LNCaP clone FGC (cell line): ENCODE measurements at regions not wholly inside any gene's neighbourhood (a gene's known extent, or its start where the extent isn't known, plus 50 kb on each side); places are given as distances from the start of the nearest gene placed in this dataset.

Experiments used
- DNase-seq: peaks from one replicate; pipeline ENCODE4 v3.0.0-alpha.2; 2011; ENCODE audit warnings: low read depth
- H3K4me3 ChIP-seq: 2 replicates; pipeline ENCODE4 v1.5.1; 2011; ENCODE audit warnings: mild to moderate bottlenecking, low read depth, low read length, control low read depth
- CTCF ChIP-seq: IDR thresholded peaks from 2 replicates; pipeline ENCODE4 v1.5.1; 2012; ENCODE audit warnings: mild to moderate bottlenecking; ENCODE audit not compliant: control insufficient read depth, insufficient read depth; ENCODE audit errors: extremely low read depth

- TF ChIP-seq CTCF: no peak
- H3K4me3 ChIP-seq: no peak overlapping the region
- DNase-seq: no peak
These were observed 67.8 kb downstream of the RASSF10 start for GRCh38 chr11:13076961-13077360.

GRCh38 chr11:13080861-13081260 is 71.7 kb downstream of the RASSF10 start:
- TF ChIP-seq CTCF: no peak
- no peak overlapping the region for H3K4me3 ChIP-seq
- no peak for DNase-seq

GRCh38 chr11:13082588-13082987 is 73.5 kb downstream of the RASSF10 start:
- H3K4me3 ChIP-seq: no peak overlapping the region
- TF ChIP-seq CTCF: no peak
- no peak for DNase-seq

- TF ChIP-seq CTCF: no peak
- no peak overlapping the region for H3K4me3 ChIP-seq
- DNase-seq: no peak
These were observed 81.2 kb downstream of the RASSF10 start for GRCh38 chr11:13090228-13090708.

GRCh38 chr11:13091373-13091772 is 82.3 kb downstream of the RASSF10 start:
- DNase-seq: no peak
- TF ChIP-seq CTCF: no peak
- no peak overlapping the region for H3K4me3 ChIP-seq

GRCh38 chr11:13091804-13092203 is 82.7 kb downstream of the RASSF10 start:
- no peak for TF ChIP-seq CTCF
- H3K4me3 ChIP-seq: no peak overlapping the region
- no peak for DNase-seq

- TF ChIP-seq CTCF: no peak
- H3K4me3 ChIP-seq: no peak overlapping the region
- DNase-seq: no peak
These were observed 86.0 kb downstream of the RASSF10 start for GRCh38 chr11:13094930-13095687.
